Lung (tissue), 11 donors: ENCODE measurements at regions not wholly inside any gene's neighbourhood (a gene's known extent, or its start where the extent isn't known, plus 50 kb on each side); places are given as distances from the start of the nearest gene placed in this dataset.

ENCODE experiments used
- ATAC-seq: fragments of 200-7000 bp; cut with Tn5 transposase; one replicate; pipeline ENCODE4 v1.9.1; 2020; ENCODE audit warnings: moderate number of reproducible peaks; ENCODE audit not compliant: insufficient read depth, low FRiP score
- DNase-seq, 3 donors: peaks; one replicate each; pipeline ENCODE4 v3.0.0-alpha.2; 2013 to 2017
- H3K27ac ChIP-seq, 2 donors: one replicate each; pipeline ENCODE4 v1.5.1; 2013; ENCODE audit warnings: mild to moderate bottlenecking in 2 of 2, moderate library complexity in 2 of 2, control low read depth in 1 of 2, inconsistent platforms in 1 of 2, low read depth in 1 of 2, low read length in 1 of 2
- H3K27me3 ChIP-seq, 3 donors: one replicate each; pipeline ENCODE4 v1.5.1; 2013; ENCODE audit warnings: low read length in 2 of 3; ENCODE audit not compliant: control insufficient read depth in 3 of 3, insufficient read depth in 3 of 3
- H3K36me3 ChIP-seq, 4 donors: one replicate each; pipeline ENCODE4 v1.5.1; 2013; ENCODE audit warnings: low read length in 4 of 4, mild to moderate bottlenecking in 1 of 4, moderate library complexity in 1 of 4; ENCODE audit not compliant: control insufficient read depth in 4 of 4, insufficient read depth in 4 of 4
- H3K4me1 ChIP-seq, 5 donors: one replicate each; pipeline ENCODE4 v1.5.1; 2013; ENCODE audit warnings: low read length in 5 of 5, mild to moderate bottlenecking in 2 of 5, moderate library complexity in 1 of 5; ENCODE audit not compliant: control insufficient read depth in 5 of 5, insufficient read depth in 5 of 5
- H3K4me3 ChIP-seq: one replicate; pipeline ENCODE4 v1.5.1; 2013; ENCODE audit warnings: mild to moderate bottlenecking, control low read depth, moderate library complexity
- H3K9ac ChIP-seq, 2 donors: one replicate each; pipeline ENCODE4 v1.5.1; 2013; ENCODE audit warnings: low read length in 2 of 2, control low read depth in 1 of 2; ENCODE audit not compliant: insufficient read depth in 1 of 2
- H3K9me3 ChIP-seq, 4 donors: one replicate each; pipeline ENCODE4 v1.5.1; 2013; ENCODE audit warnings: low read length in 3 of 4, mild to moderate bottlenecking in 1 of 4, moderate library complexity in 1 of 4; ENCODE audit not compliant: control insufficient read depth in 4 of 4, insufficient read depth in 3 of 4
- WGBS, 2 donors: extraction: QIAGEN DNeasy Blood & Tissue Kit; methylation state at CpG; one replicate each; pipeline ENCODE4 v1.1.7; 2013; 5-methylcytosine and 5-hydroxymethylcytosine counted together
- TF ChIP-seq, protein P1 (sequence below): IDR thresholded peaks from 2 replicates; pipeline ENCODE4 v1.5.1; 2012; ENCODE audit warnings: mild to moderate bottlenecking; ENCODE audit errors: control extremely low read depth, extremely low read depth
- donor health status: control.
- donor health status: control.
- donor health status: Bipolar disorder and iron deficiency.
- donor health status: healthy.
- donor health status: DM: yes; HTN: yes; CAD: no.

DNA sequence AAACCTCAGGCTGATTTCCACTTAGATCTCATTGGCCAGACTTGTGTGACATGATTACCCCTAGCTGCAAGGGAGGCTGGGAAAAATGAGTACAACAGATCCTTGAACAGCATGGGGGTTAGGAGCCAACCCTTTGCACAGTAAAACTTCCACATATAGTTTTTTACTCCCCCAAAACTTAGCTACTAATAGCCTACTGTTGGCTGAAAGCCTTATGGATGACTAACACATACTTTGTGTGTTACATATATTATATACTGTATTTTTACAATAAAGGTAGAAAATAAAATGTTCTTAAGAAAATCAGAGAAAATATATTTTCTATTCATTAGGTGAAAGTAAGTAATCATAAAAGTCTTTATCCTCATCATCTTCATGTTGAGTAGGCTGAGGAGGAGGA, 217.4 kb downstream of the NMUR2 start:
- Histone ChIP-seq H3K4me1 (no peaks in the 10 kb centered on the region), H3K27ac (no peak overlapping the region), H3K9me3 (no peaks in the 10 kb centered on the region), H3K36me3 (no peaks in the 10 kb centered on the region), H3K9ac (no peak overlapping the region), H3K4me3 (no peak overlapping the region), H3K27me3 (no peaks in the 10 kb centered on the region)
- ATAC-seq (no peak), DNase-seq (no peak)
- TF ChIP-seq, protein P1, sequence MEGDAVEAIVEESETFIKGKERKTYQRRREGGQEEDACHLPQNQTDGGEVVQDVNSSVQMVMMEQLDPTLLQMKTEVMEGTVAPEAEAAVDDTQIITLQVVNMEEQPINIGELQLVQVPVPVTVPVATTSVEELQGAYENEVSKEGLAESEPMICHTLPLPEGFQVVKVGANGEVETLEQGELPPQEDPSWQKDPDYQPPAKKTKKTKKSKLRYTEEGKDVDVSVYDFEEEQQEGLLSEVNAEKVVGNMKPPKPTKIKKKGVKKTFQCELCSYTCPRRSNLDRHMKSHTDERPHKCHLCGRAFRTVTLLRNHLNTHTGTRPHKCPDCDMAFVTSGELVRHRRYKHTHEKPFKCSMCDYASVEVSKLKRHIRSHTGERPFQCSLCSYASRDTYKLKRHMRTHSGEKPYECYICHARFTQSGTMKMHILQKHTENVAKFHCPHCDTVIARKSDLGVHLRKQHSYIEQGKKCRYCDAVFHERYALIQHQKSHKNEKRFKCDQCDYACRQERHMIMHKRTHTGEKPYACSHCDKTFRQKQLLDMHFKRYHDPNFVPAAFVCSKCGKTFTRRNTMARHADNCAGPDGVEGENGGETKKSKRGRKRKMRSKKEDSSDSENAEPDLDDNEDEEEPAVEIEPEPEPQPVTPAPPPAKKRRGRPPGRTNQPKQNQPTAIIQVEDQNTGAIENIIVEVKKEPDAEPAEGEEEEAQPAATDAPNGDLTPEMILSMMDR: no peak

DNA sequence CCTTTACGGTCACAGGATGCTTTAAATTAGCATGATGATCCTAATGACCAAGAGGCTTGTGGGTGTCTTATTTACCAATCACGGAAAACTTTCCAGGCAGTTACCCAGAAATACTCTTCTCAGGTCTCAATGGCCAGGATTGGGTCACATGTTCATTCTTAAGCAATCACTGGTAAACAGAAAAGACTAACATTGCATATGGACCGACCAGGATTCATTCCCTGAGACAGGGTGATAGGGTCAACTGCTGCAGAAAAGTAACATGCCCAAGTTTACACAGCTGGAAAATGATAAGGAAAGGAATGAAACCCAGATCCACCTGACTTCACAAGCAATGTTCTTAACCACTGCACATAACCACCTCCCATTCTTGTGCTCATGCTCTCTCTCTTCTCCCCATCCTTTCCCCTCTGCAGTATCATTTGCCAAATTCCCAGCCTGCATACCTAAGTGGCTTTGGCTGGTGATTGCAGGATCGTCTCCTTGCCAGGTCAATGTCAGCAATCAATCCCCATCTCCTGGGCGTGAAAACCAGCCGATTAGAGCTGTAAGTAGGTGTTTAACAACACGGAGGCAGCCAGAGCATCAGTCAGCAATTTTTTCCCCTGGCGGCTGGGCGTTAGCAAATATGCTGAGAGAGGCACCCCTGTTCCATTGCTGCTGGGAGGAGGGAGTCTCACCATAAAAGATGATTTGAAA, 219.4 kb downstream of the NMUR2 start:
- Histone ChIP-seq H3K27me3 (no peaks in the 10 kb centered on the region), H3K27ac (no peak overlapping the region), H3K9me3 (no peaks in the 10 kb centered on the region), H3K9ac (no peak overlapping the region), H3K4me1 (no peaks in the 10 kb centered on the region), H3K4me3 (no peak overlapping the region), H3K36me3 (no peaks in the 10 kb centered on the region)
- TF ChIP-seq, protein P1: no peak
- DNase-seq (peak in 1 of 3 donors; percentile 3), ATAC-seq (no peak)
- WGBS, 2 donors: 39 to 54% methylated on average over 9 of the region's 9 CpGs

DNA sequence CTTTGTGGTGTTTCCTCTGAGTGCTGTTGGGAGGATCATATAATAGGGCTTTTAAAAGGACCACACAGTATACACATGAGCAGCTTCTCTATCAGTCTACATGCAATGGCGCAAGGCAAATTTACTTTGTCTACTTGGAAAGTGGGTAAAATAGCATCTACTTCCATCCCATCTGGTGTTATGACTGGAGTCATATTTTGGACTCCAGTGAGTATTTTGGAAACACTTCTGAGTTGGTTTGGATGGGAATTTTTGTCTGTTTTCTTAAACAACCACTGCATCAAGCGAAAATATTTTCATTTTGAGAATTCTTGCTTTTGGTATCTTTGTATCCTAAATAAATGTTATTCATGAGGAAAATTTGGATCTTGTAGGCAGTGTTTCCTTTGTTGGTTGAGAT, 220.8 kb downstream of the NMUR2 start:
- Histone ChIP-seq H3K4me3 (no peak overlapping the region), H3K36me3 (no peaks in the 10 kb centered on the region), H3K9me3 (peaks cover 0 to 3% (median 0%) of the 10 kb centered on the region in 4 donors), H3K27me3 (no peaks in the 10 kb centered on the region), H3K27ac (no peak overlapping the region), H3K4me1 (no peaks in the 10 kb centered on the region), H3K9ac (no peak overlapping the region)
- ATAC-seq (no peak), DNase-seq (no peak)
- TF ChIP-seq, protein P1: no peak
- WGBS, 2 donors: 50 to 66% methylated on average over 2 of the region's 2 CpGs

- Histone ChIP-seq H3K36me3 (no peaks in the 10 kb centered on the region), H3K27me3 (no peaks in the 10 kb centered on the region), H3K9me3 (peaks cover 0 to 3% (median 0%) of the 10 kb centered on the region in 4 donors), H3K4me3 (no peak overlapping the region), H3K9ac (no peak overlapping the region), H3K27ac (no peak overlapping the region), H3K4me1 (no peaks in the 10 kb centered on the region)
- ATAC-seq: no peak
- TF ChIP-seq, protein P1: no peak
- WGBS, 2 donors: 90 to 91% methylated on average over 3 of the region's 3 CpGs
- no peak for DNase-seq
Measured at GRCh38 chr5:152181461-152181860, 223.6 kb downstream of the NMUR2 start.
